Testis (tissue), 2 donors: ENCODE measurements at regions not wholly inside any gene's neighbourhood (a gene's known extent, or its start where the extent isn't known, plus 50 kb on each side); places are given as distances from the start of the nearest gene placed in this dataset.

ENCODE experiments used
- DNase-seq: peaks from one replicate; pipeline ENCODE4 v3.0.0-alpha.2; 2019
- H3K27ac ChIP-seq, 2 donors: fragments of 200-600 bp; sonication (generic); one replicate each; pipeline ENCODE4 v1.5.1; 2019
- H3K27me3 ChIP-seq: fragments of 200-600 bp; sonication (generic); one replicate; pipeline ENCODE4 v1.5.1; 2019
- H3K36me3 ChIP-seq: fragments of 200-600 bp; sonication (generic); one replicate; pipeline ENCODE4 v1.5.1; 2017; ENCODE audit warnings: low read depth; ENCODE audit errors: missing control alignments
- H3K4me1 ChIP-seq: fragments of 200-600 bp; sonication (generic); one replicate; pipeline ENCODE4 v1.5.1; 2019
- H3K4me3 ChIP-seq, 2 donors: fragments of 200-600 bp; sonication (generic); one replicate each; pipeline ENCODE4 v1.5.1; 2017 to 2019
- H3K9me3 ChIP-seq: fragments of 200-600 bp; sonication (generic); one replicate; pipeline ENCODE4 v1.5.1; 2017
- CTCF ChIP-seq, 3 experiments: fragments of 450-650 bp in 2 of 3; fragments of 200-600 bp in 1 of 3; sonication (generic) in 1 of 3; IDR thresholded peaks; one replicate each; pipeline ENCODE4 v1.5.1; 2016 to 2019; ENCODE audit warnings: antibody characterized with exemption in 3 of 3, mild to moderate bottlenecking in 2 of 3, moderate library complexity in 1 of 3
- POLR2A ChIP-seq: fragments of 450-650 bp; IDR thresholded peaks from one replicate; pipeline ENCODE4 v1.6.1; 2017; ENCODE audit warnings: antibody characterized with exemption, mild to moderate bottlenecking, moderate library complexity
- WGBS, 2 donors: methylation state at CpG; one replicate each; pipeline ENCODE4 v1.1.5; 2018; 5-methylcytosine and 5-hydroxymethylcytosine counted together
- intact Hi-C: fragments of 100-400 bp; cut with DNase I; formaldehyde crosslinking; loops from one replicate; pipeline ENCODE4 v1.15.1; 2023; ENCODE audit warnings: low total_unique reads

DNA sequence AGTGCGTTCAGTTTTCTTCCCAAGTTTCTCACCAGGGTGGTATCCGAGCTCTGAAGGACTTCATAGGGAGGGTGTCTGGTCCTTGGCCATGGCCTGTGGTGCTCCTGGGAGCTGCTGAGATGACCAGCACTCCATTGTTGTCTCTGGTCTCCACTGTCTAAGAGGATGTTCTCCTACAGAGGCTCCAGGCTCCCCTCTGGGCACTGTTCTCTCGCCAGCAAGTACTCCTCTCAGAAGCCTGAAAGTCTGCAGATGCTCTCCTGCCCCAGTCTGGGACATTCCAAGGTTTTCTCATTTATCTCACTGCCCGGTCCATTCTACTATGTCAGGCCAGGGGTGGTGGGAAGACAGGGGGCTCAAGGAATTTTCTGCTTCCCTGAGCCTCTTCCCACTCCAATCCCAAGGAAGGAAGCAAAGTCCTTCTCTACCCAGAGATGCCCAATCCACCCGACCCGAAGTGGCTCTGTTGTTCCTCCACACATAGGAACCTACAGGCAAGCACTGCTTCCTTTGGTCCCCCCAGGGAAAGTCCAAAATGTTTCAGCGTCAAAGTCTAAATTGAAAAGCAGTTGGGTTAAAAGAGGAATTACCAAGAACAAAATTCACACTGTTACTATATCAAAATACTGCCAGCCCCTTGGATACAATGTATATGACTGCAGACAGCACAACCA, 110.5 kb downstream of the GYPC start:
- Histone ChIP-seq H3K9me3 (no peaks in the 10 kb centered on the region), H3K4me3 (no peak overlapping the region), H3K27ac (no peak overlapping the region), H3K4me1 (peaks cover 4% of the 10 kb centered on the region), H3K27me3 (no peaks in the 10 kb centered on the region), H3K36me3 (no peaks in the 10 kb centered on the region)
- intact Hi-C loops = no loop called here
- 72 to 75% methylated on average over 5 to 6 of the region's 7 CpGs for WGBS, 2 donors
- DNase-seq = no peak
- TF ChIP-seq CTCF (IDR thresholded peaks at IDR 0.05) (no peak), POLR2A (no peak)

DNA sequence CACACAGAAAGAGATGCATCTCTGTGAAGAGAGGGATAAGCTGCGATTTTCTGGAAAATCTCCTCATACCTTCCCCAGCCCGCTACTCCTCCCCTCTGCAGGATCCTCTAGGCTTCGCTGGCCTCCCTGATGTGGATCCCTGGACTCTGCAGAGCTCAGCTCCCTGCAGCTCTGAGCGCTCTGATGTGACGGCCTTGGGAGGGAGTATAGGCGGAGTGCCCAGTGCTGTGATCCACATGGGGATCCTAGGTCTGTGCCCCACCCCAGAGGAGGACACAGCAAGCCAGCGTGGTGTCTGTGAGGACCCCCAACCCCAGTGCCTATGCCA, 111.0 kb downstream of the GYPC start:
- DNase-seq = peak; percentile 31
- TF ChIP-seq POLR2A (no peak), CTCF (IDR thresholded peaks at IDR 0.05) (no peak)
- Histone ChIP-seq H3K9me3 (no peaks in the 10 kb centered on the region), H3K36me3 (no peaks in the 10 kb centered on the region), H3K27me3 (no peaks in the 10 kb centered on the region), H3K4me1 (peaks cover 4% of the 10 kb centered on the region), H3K4me3 (no peak overlapping the region), H3K27ac (no peak overlapping the region)
- 49 to 61% methylated on average over 5 to 7 of the region's 7 CpGs for WGBS, 2 donors
- intact Hi-C loops = no loop called here

GRCh38 chr2:126769118-126769517, 113.2 kb downstream of the GYPC start:
- H3K4me3 ChIP-seq = no peak overlapping the region
- no peaks in the 10 kb centered on the region for H3K9me3 ChIP-seq
- peaks cover 4% of the 10 kb centered on the region for H3K4me1 ChIP-seq
- DNase-seq = no peak
- WGBS, 2 donors = 86 to 89% methylated on average over 1 to 3 of the region's 3 CpGs
- no peak overlapping the region for H3K27ac ChIP-seq
- H3K36me3 ChIP-seq = no peaks in the 10 kb centered on the region
- intact Hi-C loops = no loop called here
- H3K27me3 ChIP-seq = no peaks in the 10 kb centered on the region
- TF ChIP-seq CTCF (IDR thresholded peaks at IDR 0.05) (no peak), POLR2A (no peak)

GRCh38 chr2:126770466-126770865, 114.5 kb downstream of the GYPC start:
- no peaks in the 10 kb centered on the region for H3K9me3 ChIP-seq
- no peaks in the 10 kb centered on the region for H3K36me3 ChIP-seq
- no peak overlapping the region for H3K4me3 ChIP-seq
- peaks cover 4% of the 10 kb centered on the region for H3K4me1 ChIP-seq
- no peak for DNase-seq
- intact Hi-C loops = no loop called here
- no peak overlapping the region for H3K27ac ChIP-seq
- 100% methylated on average over 2 of the region's 2 CpGs for WGBS, 2 donors
- no peaks in the 10 kb centered on the region for H3K27me3 ChIP-seq
- no peak for TF ChIP-seq POLR2A
- no peak for TF ChIP-seq CTCF (IDR thresholded peaks at IDR 0.05)

- H3K27me3 ChIP-seq = no peaks in the 10 kb centered on the region
- no peak for TF ChIP-seq CTCF (IDR thresholded peaks at IDR 0.05)
- no peak for TF ChIP-seq POLR2A
- H3K4me3 ChIP-seq = no peak overlapping the region
- no peak for DNase-seq
- no peak overlapping the region for H3K27ac ChIP-seq
- WGBS, 2 donors = 75 to 81% methylated on average over 6 of the region's 6 CpGs
- intact Hi-C loops = no loop called here
- H3K9me3 ChIP-seq = no peaks in the 10 kb centered on the region
- peaks cover 4% of the 10 kb centered on the region for H3K4me1 ChIP-seq
- no peaks in the 10 kb centered on the region for H3K36me3 ChIP-seq
Observed at GRCh38 chr2:126771094-126771493, 115.1 kb downstream of the GYPC start.
